ENCODE measurements at regions not wholly inside any gene's neighbourhood (a gene's known extent, or its start where the extent isn't known, plus 50 kb on each side); places are given as distances from the start of the nearest gene placed in this dataset.
A peak's percentile ranks its signal among the peaks of the same experiment; 100 is the strongest.

DNA sequence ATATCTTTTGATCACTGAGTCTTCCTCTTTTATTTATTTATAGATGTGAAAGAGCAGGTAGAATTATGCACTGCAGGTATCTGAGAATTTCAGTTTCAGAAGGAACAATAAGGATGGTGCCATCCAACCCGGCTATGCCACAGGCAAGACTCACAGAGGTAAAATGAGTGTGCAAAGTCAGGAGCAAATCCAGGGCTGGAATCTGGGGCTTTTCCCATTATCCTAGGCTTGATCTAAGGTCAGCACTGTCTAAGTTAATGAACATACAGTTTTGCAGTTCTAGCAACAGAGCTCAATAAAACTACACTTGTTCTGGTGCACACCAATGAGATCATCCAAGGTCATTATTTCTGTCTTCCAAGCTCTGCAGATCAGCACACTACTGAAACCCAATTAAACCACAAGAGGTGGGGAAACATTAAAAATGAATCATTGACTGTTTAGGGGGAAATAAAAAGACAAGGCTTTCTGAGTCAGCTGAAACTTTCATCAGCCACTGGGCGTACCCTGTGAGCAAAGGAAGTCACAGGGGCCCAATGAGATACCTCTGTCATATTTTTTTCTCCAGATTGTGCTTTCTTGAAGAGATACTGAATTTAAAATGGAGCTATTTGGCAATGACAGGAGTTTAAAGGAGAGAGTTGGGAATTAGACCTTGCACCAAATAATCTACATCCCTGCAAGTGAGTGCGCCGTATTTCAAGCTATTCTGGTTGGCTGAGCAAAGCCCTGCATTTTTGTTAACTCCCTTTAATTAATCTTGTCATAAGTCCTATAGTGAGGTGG is 662.2 kb upstream of the ZNF608 start:
- TF ChIP-seq, protein P1, sequence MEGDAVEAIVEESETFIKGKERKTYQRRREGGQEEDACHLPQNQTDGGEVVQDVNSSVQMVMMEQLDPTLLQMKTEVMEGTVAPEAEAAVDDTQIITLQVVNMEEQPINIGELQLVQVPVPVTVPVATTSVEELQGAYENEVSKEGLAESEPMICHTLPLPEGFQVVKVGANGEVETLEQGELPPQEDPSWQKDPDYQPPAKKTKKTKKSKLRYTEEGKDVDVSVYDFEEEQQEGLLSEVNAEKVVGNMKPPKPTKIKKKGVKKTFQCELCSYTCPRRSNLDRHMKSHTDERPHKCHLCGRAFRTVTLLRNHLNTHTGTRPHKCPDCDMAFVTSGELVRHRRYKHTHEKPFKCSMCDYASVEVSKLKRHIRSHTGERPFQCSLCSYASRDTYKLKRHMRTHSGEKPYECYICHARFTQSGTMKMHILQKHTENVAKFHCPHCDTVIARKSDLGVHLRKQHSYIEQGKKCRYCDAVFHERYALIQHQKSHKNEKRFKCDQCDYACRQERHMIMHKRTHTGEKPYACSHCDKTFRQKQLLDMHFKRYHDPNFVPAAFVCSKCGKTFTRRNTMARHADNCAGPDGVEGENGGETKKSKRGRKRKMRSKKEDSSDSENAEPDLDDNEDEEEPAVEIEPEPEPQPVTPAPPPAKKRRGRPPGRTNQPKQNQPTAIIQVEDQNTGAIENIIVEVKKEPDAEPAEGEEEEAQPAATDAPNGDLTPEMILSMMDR (conservative IDR thresholded peaks at IDR 0.05; ENCODE audit: control insufficient read depth, insufficient read depth, low read depth, low read length) = no peak
- DNase-seq (ENCODE audit: low read depth) = peak; percentile 96
- H3K4me3 ChIP-seq (ENCODE audit: control insufficient read depth, low read depth, low read length) = no peak overlapping the region

DNA sequence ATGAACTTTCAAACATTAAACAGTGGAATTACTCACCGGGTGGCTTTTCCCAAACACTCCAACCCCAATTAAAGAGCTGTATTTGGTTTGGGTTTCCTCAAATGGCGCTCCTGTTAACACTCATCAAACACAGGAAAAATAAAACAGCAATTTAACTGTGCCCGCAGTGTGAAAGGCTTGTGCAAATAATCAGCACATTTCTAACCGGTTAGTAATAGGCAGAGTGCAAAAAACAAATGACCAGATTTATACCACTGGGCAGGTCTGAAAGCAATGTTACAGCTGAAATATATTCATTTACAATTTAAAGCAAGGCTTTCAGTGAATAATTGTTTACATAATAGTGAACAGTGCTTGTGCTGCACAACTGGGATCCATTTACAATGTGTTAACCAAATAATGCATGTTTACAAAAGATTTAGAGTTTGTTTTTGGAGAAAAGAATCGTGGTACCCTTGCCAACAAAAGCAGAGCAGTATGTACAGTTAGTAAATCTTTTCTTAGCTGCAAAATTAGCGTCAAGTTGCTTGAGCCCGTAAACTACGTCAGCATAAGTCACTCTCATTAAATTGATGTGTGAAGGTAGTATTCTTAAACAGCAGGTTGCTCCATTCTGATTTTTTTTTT is 662.9 kb upstream of the ZNF608 start:
- peak; percentile 50 for DNase-seq (ENCODE audit: low read depth)
- TF ChIP-seq, protein P1 (conservative IDR thresholded peaks at IDR 0.05; ENCODE audit: control insufficient read depth, insufficient read depth, low read depth, low read length) = no peak
- H3K4me3 ChIP-seq (ENCODE audit: control insufficient read depth, low read depth, low read length) = no peak overlapping the region

DNA sequence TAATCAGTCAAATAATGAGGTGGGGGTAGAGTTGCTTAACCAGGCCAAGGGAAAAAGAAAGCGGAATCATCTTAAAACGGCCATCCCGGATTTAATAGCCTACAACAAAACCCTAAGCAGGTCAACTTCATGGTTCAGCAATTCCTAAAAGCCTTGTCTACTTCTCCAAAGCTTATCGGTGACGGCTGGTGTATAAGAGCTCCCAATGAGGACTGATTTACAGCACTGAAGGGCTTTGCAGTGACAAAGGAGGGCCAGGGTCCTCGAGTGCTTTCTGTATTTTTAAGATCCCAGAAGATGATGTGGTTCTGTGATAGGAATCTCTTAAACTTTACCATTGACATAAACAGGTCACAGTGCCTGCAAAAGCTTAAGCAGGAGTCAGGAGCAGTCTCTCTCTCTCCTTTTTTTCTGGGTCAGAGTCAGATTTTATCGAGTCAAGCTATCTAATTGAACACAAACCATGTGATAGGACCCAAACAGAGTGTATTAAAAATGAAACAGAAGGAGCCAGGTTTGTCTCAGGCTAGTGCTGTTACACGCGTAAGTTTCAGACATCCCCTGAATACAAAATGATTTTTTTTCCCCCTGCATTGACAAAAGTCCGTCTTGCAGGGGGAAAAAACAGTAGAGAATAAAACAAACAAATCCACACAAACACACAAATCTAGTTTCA is 663.6 kb upstream of the ZNF608 start:
- TF ChIP-seq, protein P1 (conservative IDR thresholded peaks at IDR 0.05; ENCODE audit: control insufficient read depth, insufficient read depth, low read depth, low read length) = no peak
- DNase-seq (ENCODE audit: low read depth) = no peak
- H3K4me3 ChIP-seq (ENCODE audit: control insufficient read depth, low read depth, low read length) = no peak overlapping the region

DNA sequence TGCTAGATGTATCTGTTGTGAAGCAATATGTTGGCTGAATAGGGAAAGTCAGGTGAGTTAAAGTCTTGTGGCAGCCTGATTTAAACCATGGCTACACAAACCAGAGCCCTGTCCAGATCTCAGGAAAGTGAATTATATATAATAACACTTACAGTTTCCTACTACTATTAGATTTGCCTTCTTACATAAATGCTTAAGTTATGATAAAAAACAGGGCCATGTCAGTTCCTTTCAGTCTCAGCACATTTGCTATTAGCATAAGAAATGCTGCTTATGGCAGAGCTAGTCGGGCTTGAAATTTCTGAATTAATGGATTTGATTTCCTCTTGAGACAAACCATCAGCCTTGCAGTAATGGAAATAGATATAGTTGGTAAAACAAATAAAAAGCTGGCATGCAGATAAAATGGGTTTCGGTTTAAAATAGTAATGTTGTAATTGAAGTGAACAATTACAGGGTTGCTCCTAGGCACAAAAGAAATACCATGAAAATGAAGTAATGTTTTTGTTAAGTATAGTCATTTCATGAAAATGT is 664.2 kb upstream of the ZNF608 start:
- TF ChIP-seq, protein P1 (conservative IDR thresholded peaks at IDR 0.05; ENCODE audit: control insufficient read depth, insufficient read depth, low read depth, low read length) = no peak
- DNase-seq (ENCODE audit: low read depth) = peak; percentile 70
- no peak overlapping the region for H3K4me3 ChIP-seq (ENCODE audit: control insufficient read depth, low read depth, low read length)

DNA sequence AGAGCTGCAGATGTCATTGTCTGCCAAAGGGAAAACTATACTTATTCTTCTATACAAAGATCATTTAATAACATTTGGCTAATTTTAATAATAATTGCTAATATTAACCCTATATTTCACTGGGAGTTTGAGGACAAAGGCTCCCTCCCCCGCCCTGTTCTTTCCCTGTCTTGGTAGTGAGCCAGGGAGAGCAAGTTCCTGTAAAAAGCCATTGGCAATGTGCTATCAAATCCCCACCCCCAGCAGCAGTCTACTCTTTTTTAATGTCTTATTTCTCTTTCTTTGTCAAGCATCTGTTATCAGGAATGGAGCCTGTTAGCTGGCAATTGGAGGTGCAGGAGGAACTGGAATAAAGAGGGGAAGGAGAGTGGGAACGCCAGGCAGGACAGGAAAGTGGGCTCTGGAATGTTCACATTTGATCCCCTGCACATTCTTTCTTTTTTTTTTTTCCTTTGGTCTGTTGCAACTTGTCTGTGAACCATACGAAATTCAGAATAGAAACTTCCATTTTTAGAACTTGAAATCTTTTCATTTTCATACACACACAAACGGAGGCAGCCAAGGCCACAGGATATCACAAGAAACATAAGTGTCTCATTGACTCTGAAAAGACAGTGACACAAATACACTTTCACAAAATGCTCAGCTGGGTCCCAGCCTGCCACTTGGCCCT is 664.8 kb upstream of the ZNF608 start:
- TF ChIP-seq, protein P1 (conservative IDR thresholded peaks at IDR 0.05; ENCODE audit: control insufficient read depth, insufficient read depth, low read depth, low read length) = no peak
- H3K4me3 ChIP-seq (ENCODE audit: control insufficient read depth, low read depth, low read length) = no peak overlapping the region
- no peak for DNase-seq (ENCODE audit: low read depth)

All from fibroblast of mammary gland (primary cell).